ENCODE measurements at regions not wholly inside any gene's neighbourhood (a gene's known extent, or its start where the extent isn't known, plus 50 kb on each side); places are given as distances from the start of the nearest gene placed in this dataset.

- TF ChIP-seq EP300 (IDR thresholded peaks at IDR 0.05) (no peak), POLR2A (IDR thresholded peaks at IDR 0.05) (no peak), CTCF (IDR thresholded peaks at IDR 0.05) (no peak)
Observed at GRCh38 chr4:14458463-14458862, 543.8 kb upstream of the CPEB2 start.

Data from tibial nerve (tissue), 4 donors.